ENCODE measurements at regions not wholly inside any gene's neighbourhood (a gene's known extent, or its start where the extent isn't known, plus 50 kb on each side); places are given as distances from the start of the nearest gene placed in this dataset.

- no peak for TF ChIP-seq POLR2A (IDR thresholded peaks at IDR 0.05; ENCODE audit: low read length)
- no peak for TF ChIP-seq GATA1 (IDR thresholded peaks at IDR 0.05; ENCODE audit: low read depth, low read length)
Measured at GRCh38 chr14:101230161-101230850, 326.8 kb upstream of the RTL1 start.
